GM19438 (cell line): ENCODE measurements at regions not wholly inside any gene's neighbourhood (a gene's known extent, or its start where the extent isn't known, plus 50 kb on each side); places are given as distances from the start of the nearest gene placed in this dataset.
"Not testable (repeated sequence)": the region's sequence is repeated elsewhere in the genome, so short reads cannot be mapped to it uniquely, and the experiment has no call there.

ENCODE experiments used
- ATAC-seq: cut with Tn5 transposase; IDR thresholded peaks from one replicate; pipeline ENCODE4 v1.9.1; 2021; ENCODE audit warnings: low read depth; ENCODE audit not compliant: unreplicated experiment

DNA sequence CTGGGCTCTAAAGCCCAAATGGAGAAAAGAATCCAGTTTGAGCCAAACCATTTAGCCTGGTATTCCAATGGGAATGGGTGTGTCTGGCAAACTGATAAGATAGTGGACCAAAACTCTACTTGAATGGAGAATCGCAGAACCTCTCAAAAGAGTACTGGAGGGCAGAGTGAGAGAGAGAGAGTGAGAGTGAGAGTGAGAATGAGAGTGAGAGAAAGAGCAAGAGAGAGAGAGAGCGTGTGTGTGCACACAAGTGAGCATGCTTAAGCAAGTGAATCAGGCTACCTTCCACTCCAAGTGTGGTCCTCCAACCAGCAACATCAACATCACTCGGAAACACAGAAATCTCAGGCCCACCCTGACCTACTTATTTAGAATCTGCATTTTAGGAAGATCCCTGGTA is 58.8 kb downstream of the UQCRFS1 start:
- ATAC-seq: no peak

DNA sequence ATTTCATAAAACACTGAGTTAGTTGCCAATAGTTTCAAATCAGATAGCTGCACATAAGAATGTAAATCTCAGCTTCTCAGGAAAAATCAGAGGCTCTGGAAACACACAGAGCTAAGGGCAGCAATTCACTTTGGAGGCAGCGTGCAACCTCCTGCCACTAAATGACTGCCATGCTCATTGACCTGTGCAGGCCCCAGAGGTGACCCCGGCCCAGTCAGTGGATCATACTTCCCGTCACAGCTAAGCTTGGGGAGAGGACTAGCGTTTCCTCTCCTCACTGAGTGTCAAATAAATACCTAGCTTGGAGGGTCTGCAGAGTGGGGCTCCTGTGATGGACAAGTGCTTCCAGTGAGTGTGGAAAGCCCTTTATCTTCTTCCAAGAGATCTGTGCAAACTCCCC is 67.2 kb downstream of the UQCRFS1 start:
- ATAC-seq: no peak

DNA sequence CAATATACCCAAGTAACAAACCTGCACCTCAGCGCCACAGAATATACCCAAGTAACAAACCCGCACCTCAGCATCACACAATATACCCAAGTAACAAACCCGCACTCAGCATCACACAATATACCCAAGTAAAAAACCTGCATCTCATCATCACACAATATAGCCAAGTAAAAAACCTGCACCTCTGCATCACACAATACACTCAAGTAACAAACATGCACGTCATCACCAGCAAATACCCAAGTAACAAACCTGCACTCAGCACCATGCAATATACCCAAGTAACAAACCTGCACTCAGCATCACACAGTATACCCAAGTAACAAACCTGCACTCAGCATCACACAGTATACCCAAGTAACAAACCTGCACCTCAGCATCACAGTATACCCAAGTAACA is 69.8 kb downstream of the UQCRFS1 start:
- no peak for ATAC-seq

DNA sequence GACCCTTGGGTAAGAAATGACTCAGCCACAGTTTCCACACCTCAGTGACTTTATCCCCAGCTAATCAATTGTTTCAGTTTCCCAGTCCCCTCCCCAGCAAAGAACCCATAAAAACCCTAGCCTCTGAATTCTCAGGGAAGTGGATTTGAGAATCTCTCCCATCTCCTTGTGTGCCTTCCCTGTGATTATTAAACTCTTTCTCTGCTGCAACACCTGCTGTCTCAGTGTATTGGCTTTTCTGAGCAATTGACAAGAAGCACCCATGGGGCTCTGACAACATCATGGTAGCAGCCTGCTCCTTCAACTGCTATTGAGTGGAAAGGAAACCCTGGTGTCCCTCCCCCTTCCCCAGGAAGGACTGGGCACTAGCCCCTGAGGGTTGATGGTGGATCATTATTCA is 73.7 kb downstream of the UQCRFS1 start:
- ATAC-seq: no peak

DNA sequence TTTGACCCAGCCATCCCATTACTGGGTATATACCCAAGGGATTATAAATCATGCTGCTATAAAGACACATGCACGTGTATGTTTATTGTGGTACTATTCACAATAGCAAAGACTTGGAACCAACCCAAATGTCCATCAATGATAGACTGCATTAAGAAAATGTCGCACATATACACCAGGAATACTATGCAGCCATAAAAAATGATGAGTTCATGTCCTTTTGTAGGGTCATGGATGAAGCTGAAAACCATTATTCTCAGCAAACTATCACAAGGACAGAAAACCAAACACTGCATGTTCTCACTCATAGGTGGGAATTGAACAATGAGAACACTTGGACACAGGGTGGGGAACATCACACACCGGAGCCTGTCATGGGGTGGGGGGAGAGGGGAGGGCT is 74.7 kb downstream of the UQCRFS1 start:
- ATAC-seq: not testable (repeated sequence)

DNA sequence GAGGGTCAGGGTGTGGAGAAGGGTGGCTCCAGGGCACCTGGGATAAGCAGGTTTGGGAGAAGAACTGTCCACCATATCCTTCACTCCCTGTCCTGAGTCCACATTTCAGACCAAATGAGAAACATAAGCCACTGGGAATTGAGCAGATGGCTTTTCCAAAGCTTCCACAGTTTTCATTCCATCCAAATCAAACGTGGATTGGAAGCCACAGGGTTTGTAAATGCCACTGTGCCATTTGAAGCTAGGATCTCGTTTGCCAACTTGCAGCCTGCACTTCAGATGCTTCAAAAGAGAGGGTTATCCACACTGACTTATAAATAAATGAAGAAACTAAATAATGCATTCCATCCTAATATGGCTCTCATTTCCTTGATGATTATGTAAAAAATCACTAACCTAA is 81.5 kb downstream of the UQCRFS1 start:
- no peak for ATAC-seq

DNA sequence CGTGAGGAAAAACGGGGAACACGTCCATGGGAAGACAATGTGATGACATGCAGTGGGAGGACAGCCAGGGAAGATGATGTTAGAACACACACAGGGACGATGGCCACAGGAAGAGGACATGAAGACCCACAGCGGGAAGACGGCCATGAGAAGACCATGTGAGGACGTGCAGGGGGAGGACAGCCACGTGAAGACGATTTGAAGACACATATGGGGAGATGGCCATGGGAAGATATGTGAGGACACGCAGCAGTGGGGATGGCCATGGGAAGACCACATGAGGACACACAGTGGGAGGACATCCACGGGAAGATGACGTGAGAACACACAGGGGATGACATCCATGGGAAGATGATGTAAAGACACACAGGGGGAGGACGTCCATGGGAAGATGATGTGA is 83.8 kb downstream of the UQCRFS1 start:
- ATAC-seq: no peak

DNA sequence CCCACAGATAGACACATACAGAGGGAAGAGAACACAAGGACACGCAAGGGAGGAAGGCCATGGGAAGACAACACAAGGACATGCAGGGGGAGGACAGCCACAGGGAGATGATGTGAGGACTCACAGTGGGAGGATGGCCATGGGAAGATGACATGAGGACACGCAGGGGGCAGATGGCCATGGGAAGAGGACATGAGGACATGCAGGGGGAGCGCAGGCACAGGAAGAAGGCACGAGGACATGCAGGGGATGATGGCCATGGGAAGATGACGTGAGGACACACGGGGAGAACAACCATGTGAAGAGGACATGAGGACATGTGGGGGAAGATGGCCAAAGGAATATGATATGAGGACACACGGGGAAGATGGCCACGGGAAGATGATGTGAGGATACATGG is 84.7 kb downstream of the UQCRFS1 start:
- no peak for ATAC-seq

DNA sequence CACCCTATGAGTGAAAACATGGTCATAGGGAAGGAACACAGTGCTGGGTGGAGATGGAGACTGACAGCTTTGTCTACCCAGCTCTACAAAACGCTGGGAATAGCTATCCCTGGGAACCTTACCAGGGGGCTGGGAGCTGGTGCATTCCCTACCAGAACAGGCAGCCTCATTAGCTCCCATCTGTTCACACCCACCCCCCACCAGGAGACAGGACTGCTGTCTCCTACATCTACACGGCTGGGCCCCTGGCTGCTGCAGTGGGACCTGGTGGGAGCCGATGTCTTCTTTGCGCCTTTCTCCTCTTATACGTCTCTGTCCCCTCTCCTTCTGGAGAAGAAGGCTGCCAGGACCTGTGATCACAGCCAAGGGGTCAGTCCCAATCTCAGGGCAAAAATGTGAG is 90.8 kb downstream of the UQCRFS1 start:
- no peak for ATAC-seq

DNA sequence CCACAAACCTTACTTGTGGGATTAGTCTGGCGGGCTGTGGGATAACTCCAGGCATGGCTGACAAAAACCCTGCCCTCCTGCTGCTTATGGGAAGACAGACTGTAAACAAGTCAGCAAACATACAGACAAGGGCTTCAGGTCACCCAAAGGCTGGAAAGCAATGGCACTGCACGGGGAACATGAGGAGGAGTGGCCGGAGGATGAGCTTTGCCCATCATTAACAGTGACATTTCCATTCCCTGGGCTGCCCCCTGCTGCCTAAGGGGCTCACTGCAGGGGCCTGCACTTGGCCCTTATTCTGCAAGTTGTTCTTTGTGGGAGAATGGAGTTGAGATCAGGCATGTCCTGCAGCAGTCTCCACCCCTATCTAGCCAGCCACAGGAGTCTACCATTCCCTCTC is 91.3 kb downstream of the UQCRFS1 start:
- no peak for ATAC-seq

DNA sequence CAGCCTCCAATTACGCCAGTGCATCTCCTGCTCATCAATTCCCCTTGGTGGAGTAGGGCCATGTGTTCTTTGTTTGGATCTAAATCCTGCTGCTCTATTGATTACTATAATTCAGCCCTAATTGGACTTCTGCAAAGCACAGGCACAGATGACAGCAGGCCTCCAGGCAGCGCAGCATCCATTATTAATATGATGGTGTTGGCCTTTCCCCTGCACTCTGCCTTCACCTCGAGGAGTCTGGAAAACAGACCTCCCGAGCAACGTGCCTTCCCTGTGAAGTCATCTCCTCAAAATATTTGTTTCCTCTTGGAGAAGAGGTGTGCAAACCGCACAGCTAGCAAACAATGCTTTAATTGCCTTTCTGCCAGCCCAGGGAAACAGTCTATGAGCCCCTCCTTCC is 92.5 kb downstream of the UQCRFS1 start:
- ATAC-seq: no peak

DNA sequence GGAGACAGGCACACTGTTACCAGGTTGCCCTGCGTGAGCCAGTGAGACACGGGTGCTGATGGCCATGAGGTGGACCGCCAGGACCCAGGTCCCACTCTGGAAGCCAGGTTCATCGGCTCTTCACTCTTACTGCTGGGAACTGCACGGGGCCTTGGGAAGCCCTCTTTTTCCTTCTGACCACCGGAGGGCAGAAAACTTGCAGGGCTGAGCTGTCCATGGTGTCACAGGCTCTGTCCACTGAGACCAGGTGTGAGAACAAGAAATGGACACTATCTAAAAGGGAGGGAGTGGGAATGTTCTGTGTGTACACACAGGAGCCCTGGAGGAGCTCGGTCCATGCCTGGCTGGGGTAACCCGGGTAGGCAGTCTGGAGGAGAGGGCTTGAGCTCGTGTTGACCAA is 93.4 kb downstream of the UQCRFS1 start:
- ATAC-seq: no peak

DNA sequence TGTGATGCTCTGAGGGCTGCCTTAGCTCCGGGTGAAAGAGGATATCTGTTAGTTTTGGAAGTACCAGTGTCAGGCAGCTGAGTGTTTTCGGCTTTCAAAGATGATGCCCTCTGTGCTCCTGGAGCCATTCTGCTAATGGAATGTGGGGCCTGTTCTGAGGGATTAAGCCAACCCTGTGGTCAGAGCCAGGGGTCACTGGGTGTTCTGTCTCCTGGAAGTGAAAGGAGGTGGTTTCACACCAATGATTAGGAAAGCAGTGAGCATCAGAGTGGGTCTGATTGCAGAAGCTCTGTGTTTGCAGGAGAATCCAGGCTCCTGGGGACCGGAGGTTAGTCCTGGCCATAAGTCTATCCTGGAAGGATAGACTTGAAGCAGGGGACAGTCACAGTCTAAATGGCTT is 94.6 kb downstream of the UQCRFS1 start:
- no peak for ATAC-seq

DNA sequence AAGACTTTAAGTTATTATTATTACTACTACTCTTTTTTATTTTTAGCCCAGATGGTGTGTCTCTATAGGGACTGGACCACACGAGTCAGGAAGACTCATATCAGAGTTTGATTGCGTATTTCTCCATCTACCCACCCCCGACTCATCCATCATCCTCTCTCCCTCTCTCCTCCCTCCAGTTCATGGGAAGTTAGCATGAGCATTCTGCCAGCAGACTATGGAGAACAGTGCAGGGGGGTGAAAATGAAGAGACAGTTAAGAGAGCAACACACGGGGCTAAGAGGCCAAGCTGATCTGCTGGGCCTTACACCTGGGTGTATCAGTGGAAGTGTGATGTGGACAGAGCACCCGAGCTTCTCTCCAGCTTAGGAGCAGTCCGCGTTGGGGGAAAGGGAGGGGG is 95.0 kb downstream of the UQCRFS1 start:
- no peak for ATAC-seq

DNA sequence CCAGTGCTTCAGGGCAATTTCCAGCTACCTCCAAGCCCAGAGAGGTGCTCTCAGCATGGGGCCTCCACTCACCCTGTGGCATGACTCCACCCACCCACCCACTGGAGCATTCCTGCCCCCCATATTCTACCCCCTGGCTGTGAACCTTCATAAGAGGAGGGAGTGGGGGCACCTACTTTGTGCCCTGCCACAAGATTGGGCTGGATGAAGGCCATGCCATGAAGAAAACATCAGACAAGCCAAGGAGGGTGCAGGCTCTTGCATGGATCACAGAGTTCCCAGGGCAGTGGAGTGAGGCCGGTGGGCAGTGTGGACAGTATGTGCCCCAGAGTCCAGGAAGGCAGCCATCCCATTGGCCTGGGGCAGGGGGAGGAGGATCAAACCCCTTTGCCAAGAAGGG is 97.8 kb downstream of the UQCRFS1 start:
- ATAC-seq: no peak

DNA sequence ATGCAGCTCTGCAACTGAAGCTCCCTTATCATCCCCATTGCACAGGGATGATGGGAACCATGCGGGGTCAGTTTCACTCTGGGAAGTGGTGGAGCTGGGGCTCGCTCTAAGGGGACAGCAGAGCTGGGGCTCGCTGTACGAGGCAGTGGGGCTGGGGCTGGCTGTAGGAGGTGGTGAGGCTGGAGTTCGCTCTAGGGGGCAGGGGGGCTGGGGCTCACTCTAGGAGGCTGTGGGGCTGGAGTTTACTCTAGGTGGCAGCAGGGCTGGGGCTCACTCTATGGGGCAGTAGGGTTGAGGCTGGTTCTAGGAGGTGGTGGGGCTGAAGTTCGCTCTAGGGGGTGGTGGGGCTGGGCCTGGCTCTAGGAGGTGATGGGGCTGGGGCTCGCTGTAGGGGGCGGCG is 99.1 kb downstream of the UQCRFS1 start:
- no peak for ATAC-seq

DNA sequence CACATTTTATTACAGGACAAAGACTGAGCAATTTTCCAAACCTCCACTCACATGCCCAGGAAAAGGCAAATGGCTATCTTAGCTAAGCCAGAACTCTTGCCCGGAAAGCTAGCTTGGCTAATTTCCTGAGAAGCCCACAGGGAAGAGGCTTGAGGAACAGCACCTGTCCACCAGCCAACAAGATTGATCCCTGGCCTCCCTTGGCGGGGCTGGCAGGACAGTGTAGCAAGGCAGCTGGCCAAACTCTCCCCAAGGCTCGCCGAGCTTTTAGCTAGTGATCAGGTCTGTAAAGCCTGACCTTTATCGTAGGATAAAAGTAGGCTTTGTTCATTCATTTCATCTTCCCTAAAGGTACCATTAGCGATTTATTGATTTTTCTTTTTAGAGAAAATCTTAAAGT is 101.4 kb downstream of the UQCRFS1 start:
- no peak for ATAC-seq

DNA sequence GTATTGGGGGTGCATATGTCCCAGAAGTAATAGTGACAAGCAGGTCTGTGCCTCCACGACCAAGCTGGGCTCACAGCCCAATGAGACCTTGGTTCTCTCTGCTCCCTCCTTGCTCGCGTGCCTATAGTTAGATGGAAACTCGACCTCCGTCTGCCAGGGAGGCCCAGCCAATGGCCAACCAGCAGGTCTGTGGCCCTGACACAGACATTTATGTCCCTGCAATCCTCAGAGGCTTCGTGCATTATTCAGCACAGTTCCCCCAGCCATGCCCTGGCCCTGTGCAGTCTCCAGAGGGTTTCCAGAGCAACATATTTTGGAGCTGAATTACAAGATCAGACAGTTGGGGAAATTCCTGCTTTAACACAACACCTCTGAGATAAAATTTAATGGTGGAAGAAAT is 105.1 kb downstream of the UQCRFS1 start:
- ATAC-seq: no peak

DNA sequence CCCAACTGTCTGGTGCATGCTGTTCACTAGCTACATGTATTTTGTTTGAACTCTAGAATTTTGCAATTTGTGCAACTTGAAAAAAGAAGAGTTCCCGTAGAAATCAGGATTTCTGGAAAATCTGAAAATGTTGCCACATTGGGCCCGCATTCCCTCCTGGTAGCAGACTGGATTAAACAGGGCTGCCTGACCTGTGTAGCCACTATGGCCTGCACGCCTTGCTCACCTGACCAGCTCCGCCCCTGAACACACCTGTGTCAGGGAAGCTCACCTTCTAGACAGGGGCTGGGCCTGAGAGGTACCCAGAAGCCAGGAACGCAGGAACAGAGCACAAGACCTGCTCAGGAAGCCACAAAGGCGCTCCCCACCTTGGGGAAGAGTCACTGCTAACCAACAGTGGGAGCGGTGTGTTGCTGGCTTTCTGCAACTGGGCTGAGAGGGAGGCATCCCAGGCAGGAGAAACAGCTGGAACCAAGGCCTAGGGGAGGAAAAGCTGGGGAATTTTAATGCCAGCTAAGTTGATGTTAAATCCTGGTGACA is 106.5 kb downstream of the UQCRFS1 start:
- ATAC-seq: no peak

DNA sequence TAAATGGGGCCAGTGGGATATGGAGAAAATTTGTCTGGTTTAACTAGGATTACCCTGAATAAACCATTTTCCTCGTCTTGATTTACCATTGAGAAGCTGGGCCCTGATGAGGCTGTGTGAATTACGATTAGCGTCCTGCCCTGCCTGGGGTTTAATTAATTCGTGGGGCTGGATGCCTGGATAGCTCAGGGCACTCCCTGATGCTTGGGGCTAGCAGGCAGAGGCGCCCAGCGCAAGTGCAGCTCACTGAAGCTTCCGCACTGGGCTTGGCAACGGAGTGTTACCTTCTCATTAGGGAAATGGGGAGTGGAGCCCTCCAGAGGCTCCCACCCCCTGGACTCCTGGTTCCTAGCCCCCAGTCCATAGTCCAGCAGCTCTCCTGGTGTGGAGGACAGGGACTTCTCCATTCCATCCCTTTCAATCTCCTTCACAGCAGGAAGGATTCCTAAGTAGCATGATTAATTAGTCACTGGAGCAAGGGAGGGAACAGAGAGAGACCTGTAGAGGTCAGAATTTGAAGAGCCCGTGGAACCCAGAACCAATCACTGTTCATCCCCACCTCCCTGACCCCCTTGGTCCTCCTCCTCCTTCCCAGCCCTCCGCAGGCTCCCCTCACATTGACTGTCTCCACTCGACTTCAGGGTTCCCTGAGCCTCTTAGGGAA is 107.2 kb downstream of the UQCRFS1 start:
- ATAC-seq: no peak

DNA sequence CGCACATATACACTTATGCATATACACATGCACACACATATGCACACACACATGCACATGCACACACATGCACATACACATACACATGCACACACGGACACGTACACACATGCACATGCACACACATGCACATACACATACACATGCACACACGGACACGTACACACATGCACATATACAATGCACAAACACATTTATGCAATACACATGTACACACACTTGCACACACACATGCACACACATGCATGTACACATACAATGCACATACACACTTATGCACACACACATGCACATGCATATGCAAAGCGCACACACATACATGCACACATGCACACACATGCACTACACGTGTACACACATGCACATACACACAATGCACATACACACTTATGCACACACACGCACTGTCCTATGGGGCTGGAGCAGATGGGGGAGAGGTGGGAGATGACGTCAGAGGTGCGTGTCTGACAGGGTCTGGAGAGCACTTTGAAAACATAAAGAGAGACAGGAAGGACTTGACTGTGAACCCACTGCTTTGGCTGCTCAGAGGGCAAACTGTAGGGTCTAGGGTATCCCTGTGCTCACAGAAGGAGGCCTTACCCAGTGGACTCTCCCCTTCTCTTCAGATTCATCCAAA is 108.2 kb downstream of the UQCRFS1 start:
- no peak for ATAC-seq

DNA sequence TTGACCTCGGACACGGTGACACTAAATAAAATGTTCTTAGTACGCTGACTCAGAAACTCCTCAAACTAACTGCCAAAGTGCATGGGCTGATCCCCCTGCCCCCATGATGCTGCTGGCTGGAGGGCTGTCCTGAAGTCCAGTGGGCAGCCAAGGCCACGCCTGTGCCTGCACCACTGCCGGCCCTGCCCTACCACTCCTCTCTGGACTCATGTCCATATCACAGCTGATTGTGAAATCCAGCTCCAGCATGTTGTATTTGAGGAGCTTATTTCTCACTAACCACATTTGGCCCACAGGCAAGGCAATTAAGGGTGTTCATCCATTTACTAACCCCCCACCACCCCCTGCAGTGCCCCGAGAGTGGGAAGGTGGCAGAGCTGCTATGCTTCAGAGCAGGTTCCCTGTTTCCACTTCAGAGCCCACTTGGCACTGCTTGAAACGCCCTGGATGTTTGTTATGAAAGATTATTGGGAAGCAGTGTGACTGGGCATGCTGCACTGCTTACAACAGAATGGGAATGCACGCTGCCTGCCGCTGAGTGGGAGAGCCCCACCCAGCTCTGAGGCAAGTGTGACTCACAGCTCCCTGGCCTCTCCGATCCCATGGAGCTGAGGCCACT is 114.0 kb downstream of the UQCRFS1 start:
- ATAC-seq: no peak
